NOMO-1 treated with dmso at 0.1 percent for 144 hours (cell line): ENCODE measurements at regions not wholly inside any gene's neighbourhood (a gene's known extent, or its start where the extent isn't known, plus 50 kb on each side); places are given as distances from the start of the nearest gene placed in this dataset.
"Not testable (repeated sequence)": the region's sequence is repeated elsewhere in the genome, so short reads cannot be mapped to it uniquely, and the experiment has no call there.

ENCODE experiments used
- DNase-seq: peaks from one replicate; lab custom pipeline; 2025; ENCODE audit not compliant: unreplicated experiment; lab: John Stamatoyannopoulos, UW

DNA sequence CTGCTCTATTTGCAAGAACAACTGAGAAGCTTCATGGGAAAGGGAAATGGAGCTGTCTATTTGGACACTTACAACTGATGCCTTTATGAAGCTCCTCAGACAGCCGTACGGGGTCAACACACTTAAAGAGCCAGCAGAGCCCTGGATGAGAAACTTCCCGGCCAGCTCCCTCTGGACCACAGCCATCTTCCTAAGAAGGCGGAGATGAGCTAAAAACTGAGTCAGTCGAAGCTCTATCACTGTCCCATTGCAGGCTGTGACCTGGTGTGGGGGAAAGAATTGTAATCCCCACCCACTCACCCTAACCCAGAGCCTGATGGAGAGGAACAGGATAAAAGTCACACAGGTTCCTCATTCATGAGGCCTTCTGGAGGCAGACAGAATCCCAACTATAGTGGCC, 360.4 kb upstream of the JARID2 start:
- no peak for DNase-seq

DNA sequence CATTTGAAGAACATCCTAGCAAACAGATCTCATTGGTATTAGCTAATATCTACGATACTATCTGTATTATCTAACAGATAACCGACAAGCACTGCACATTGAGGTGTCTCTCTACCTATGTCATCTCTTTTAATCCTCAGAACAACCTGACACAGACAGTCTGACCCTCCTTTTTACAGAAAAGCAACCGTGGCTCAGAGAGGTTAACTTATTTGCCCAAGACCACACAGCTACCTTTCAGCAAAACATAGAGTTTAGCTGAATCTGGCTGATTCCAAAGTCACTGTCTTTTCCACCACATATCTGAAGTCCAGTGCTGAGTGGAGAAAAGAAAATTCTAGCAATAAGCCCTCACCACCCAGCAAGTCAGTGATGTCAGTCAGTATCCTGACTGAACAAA, 358.7 kb upstream of the JARID2 start:
- DNase-seq: no peak

DNA sequence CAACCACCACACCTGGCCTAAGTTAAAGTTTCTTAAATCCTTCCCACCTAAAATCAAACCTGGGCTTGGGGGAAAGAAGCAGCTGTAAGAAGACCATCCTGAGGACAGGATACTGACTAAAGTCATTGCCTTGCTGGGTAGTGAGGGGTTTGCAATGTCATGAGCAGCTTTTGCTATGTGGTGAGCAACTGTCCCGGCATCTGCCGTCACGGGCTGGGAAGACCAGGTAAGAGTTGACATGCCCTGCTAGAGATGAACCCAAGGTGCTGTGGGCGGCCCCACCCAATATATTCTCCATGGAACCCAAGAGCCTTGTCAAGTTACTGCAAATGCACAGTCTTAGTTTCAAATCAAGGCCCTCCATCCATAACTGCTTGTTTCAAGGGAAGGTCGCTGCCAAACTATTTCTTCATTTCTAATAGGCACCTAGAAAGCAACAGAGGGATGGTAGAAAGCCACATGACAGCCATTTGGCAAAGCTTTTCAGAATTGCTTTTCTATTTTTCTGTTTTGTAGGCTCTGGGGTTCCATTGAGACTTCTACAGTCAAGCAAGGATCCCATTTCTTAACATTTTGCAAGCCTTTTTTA, 357.8 kb upstream of the JARID2 start:
- no peak for DNase-seq

DNA sequence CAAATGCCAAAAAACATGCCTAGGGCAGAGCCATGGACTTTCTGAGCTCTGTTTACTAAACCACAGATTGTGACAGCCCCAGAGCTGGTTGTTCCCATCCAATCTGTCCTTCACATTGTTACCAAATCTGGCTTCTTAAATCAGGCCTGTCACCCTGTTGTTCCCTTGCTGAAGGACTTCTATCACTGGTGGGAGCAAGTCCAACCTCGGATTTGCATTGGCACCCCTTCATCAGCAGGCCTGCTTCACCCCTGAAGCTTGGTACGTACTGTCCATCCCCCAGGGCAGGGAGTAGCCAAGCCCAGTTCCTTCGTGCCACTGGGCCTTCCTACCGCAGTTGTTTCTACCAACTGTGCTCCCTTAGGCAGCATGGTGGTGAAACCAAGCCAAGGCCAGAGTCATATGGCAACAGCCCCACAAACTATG, 357.3 kb upstream of the JARID2 start:
- no peak for DNase-seq

DNA sequence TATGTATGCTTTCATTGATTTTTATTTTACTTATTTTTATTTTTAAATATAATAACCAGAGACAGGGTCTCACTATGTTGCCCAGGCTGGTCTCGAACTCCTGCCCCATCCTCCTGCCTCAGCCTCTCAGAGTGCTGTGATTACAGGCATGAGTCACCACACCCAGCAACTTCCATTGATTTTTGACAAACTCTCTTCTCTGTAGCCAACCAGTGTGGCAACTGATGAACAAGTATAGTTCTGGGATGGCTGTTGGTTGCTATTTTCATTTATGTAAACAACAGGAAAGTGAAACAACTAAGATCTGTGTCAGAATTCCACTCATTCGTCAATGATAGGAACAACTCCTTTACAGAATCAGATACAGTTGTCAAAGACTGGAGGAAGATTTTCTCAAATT, 356.7 kb upstream of the JARID2 start:
- no peak for DNase-seq

DNA sequence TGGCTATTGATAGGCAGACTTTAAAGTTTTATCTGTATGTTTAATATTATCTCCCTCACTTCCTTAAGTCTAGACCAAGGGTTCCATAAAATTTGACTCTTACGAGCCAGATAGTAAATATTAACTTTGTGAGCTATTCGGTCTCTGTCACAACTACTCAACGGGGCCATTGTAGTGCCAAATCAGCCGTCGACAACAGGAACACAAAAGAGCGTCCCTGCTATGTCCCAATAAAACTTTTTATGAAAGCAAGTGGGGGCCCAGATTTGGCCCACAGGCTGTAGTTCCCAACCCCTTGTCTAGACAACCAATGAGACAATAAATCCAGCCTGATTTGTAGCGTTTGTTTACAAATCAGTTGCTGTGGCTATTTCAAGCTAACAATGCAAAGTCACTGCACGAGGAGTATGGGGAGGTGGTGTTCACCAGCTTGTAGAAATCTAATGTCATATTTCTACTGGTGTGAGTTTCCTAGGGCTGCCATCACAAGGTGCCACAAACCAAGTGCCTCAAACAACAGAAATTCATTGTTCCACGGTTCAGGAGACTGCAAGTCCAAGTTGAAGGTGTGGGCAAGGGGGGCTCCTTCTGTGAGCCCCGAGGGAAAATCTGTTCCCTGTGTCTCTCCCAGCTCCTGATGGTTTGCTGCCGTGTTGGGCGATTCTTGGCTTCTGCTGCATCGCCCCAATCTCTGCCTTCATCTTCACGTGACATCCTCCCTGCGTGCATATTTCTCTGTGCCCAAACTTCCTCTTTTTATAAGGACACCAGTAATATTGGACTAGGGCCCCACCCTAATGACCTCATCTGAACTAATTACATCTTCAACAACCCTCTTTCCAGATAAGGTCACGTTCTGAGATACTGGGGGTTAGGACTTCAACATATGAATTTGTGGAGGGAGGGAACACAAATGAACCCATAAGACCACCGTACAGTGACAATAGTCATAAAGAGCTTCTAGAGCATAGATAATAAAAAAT, 356.0 kb upstream of the JARID2 start:
- no peak for DNase-seq

DNA sequence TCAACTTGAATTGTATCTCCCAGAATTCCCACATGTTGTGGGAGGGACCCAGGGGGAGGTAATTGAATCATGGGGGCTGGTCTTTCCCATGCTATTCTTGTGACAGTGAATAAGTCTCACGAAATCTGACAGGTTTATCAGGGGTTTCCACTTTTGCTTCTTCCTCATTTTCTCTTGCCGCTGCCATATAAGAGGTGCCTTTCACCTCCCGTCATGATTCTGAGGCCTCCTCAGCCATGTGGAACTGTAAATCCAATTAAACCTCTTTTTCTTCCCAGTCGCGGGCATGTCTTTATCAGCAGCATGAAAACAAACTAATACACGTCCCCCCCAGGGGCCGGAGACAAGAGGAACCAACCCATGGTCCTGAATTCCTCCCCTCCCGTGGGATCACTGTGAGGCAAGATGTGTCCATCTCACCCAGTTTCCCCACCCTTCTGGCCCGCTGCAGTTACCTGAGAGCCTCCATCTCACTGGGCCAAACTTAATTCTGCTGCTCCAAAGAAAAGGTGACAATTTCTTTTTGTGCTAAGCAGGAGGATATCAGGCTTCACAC, 354.0 kb upstream of the JARID2 start:
- DNase-seq: not testable (repeated sequence)

DNA sequence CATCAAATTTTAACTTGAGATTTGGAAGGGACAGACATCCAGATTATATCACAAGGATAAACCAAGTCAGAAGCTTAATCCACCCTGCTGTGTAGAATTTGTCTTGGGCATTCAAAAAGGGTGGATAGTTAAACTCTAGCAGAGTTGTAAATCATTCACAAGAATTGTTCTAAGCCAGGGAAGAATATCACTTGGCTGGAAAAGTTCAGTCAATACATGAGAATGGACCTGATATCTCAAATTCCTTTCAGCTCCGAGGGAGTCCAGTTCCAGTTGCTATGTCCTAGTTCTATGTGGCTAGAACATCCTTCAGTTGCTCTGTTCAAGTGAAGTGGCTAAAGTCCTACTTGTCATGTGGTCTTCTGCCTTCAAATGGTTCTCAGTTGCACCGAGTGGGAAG, 351.8 kb upstream of the JARID2 start:
- no peak for DNase-seq

DNA sequence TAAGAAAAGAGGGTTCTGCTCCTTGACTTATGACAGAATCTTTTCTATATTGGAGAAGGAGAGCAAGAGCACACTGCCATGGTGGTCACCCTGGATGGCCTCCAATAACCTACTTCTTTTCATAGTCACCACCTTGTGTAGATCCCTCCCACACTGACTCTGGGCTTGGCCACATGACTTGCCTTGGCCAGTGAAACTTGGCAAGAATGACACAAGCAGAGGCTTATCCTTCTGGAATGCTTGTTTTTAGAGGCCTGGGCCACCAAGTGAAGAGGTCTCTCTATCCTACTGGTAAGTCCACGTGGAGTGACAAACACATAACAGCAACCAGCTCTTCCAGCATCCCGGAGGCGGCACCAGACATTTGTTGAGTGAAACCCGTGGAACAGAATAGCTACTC, 349.4 kb upstream of the JARID2 start:
- no peak for DNase-seq

DNA sequence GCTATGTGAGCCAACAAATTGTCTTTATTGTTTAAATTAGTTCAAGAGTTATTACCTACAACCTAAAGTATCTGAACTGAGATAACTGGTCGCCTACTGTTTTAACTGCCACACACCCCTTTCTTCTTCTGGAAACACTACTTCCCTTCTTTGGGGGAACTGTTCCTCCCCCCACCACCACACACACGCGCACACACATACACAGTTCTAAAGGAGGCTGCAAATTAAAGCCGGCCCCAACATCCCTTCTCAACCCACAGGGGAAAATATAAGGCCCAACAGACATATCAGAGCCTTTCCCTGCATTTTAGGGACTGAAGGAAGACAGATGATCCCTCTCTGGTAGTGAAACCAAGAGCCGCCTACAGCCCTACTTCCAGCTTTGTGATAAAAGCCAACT, 348.0 kb upstream of the JARID2 start:
- DNase-seq: peak; percentile 95

DNA sequence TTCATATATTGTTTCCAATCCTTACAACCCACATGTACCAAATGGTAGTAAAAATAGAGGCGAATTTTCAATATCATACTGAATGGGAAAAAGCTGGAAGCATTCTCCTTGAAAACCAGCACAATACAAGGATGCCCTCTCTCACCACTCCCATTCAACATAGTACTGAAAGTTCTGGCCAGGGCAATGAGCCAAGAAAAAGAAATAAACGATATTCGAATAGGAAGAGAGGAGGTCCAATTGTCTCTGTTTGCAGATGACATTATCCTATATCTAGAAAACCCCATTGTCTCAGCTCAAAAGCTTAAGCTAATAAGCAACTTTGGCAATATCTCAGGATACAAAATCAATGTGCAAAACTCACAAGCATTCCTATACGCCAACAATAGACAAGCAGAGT, 346.4 kb upstream of the JARID2 start:
- DNase-seq: not testable (repeated sequence)

DNA sequence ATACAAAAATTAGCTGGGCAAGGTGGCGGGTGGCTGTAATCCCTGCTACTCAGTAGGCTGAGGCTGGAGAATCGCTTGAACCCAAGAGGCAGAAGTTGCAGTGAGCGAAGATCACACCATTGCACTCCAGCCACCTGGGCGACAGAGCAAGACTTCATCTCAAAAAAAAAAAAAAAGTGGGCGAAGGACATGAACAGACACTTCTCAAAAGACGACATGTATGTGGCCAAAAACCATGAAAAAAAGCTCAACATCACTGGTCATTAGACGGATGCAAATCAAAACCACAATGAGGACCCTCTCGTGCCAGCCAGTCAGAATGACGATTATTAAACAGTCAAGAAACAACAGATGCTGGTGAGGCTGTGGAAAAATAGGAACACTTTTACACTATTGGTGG, 344.9 kb upstream of the JARID2 start:
- DNase-seq: no peak

DNA sequence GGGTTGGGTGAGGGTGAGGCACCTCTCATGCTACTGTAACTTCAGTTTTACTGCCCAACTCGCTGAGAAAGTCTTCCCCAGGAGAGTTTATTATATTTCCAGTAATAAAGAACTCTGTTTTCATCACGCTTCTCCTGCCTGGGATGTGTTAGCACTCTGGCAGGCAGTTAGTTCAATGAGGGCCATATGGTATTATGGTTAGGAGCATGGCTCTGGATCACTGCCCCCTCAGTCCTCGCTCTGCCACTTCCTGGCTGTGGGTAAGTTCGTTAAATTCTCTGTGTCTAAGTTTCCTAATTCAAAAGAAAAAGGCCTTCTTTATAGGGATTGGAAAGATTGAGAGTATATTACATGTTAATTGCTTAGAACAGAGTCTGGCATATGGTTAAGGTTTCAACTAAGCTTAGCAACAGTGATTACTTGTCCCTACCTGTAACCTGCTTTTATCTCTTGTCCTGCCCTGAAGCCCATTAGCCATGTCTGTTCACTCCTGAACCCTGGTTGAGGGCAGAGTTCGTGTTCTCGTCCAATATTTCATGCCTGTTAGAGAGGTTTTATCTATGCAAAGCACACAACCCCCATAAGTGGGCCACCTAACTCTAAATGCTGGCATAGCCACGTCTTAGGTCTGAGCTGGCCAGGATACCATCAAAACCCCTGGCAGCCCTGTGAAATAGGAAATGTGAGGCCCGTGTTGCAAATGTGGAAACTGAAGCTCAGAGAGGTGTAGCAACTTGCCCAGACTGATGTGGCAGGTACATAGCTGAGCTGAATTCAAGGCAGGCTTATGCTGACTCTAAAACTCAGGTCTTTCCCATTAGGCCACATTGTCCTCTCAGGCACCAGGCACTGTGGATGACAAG, 342.5 kb upstream of the JARID2 start:
- DNase-seq: no peak

DNA sequence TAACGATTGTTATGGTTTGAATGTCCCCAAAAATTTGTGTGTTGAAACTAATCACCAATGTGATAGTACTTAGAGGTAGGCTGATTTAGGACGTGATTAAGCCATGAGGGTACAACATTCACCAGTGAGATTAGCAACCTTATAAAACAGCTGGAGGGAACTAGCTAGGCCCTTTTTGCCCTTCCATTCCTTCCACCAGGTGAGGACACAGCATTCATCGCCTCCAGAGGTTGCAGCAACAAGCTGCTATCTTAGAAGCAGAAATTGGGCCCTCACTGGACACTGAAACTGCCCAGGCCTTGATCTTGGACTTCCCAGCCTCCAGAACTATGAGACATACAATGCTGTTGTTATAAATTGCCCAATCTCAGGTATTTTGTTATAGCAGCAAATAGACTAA, 340.7 kb upstream of the JARID2 start:
- no peak for DNase-seq

DNA sequence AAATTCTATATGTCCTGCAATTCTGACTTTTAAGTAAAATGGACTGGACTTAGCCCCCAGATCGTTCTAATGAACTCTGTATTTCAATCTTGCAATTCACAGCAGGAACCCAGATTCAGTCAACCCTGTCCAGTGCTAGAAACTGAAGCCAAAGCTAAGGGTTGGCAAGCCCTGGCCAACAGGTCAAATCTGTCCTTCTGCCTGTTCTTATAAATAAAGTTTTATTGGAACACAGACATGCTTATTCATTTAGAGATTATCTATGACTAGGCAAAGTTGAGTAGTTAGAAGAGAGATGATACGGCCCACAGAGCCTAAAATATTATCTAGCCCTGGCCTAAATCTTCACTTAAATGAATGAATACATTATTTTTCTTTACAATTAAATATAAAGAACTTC, 339.2 kb upstream of the JARID2 start:
- DNase-seq: no peak

DNA sequence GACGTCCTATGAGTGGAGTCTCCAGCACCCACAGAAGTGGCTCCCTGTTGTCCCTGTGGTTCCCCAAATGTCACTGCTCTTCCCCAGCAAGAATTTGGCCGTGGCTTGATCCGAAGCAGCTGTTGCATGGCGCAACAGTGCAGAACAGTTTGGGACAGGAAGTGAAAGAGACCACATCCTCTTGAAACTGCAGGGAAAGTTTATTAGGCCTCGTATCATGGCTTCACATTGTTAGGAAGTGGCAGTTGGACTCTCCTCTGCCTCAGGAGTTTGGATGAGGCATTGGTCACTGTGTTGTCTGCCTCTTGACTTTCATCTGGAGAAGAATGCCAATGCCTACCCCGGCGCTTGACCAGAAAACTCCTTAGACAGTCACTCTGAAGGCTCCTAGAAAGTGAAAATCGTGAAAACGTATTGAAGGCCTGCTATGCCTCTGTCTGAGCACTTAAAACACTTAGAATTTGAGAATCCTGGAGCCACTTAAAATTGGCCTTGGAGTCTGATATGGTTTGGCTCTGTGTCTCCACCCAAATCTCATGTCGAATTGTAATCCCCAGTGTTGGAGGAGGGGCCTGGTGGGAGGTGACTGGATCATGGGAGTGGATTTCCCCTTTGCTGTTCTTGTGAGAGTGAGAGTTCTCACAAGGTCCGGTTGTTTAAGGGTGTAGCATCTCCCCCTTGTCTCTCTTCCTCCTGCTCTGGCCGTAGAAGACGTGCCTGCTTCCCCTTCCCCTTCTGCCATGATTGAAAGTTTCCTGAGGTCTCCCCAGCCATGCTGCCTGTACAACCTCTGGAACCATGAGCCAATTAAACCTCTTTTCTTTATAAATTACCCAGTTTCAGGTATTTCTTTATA, 334.9 kb upstream of the JARID2 start:
- DNase-seq: peak; percentile 96

DNA sequence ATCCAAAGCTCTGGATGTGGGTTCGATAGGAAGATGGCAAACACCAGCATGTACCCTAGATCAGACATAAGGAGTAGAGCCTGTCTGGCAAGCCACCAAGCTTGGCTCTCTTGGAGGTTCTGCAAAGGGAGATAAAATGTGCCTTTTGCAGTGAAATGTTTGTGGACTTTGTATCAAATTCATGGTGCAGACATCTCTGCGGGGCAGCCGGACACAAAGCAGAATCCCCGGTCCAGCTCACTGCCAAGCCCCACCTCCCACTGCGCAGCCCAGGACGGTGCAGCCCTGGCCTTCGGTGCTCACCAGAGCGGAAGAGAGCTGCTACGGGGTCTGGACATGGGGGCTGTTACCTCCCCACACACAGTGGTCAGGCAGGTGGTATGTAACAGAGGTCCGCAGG, 333.6 kb upstream of the JARID2 start:
- no peak for DNase-seq

DNA sequence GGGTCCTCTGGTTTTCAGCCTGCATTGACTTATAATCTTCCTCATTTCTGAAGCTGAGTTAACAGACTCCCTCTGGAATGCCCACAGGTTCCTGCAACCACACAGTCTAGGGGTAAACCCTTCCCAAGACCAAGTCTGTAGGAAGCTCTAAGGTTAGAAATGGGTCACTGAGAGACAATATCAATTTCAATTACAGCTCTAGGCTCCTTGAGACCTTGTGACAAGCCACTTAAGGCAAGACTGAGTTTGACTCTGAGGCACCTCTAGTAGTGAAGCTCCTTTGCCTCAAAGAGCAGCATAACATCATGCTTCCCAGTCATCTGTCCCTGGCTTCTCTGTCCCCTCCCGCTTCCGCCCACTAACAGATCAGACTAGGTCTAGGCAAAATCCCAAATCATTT, 333.2 kb upstream of the JARID2 start:
- DNase-seq: no peak

DNA sequence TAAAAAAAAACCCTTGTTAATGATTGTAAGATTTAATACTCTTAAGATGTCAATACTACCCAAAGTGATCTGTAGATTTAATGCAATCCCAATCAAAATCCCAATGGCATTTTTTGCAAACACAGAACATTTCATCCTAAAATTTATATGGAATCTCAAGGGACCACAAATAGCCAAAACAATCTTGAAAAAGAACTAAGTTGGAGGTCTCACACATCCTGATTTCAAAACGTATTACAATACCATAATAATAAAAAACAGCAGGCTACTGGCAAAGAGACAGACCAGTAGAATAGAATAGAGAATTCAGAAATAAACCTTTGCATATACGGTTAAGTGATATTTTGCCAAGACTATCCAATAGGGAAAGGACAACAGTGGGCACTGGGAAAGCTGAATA, 331.9 kb upstream of the JARID2 start:
- no peak for DNase-seq
